Hippocampal formation (tissue), 2 donors: ENCODE measurements at regions not wholly inside any gene's neighbourhood (a gene's known extent, or its start where the extent isn't known, plus 50 kb on each side); places are given as distances from the start of the nearest gene placed in this dataset.
"Not testable (repeated sequence)": the region's sequence is repeated elsewhere in the genome, so short reads cannot be mapped to it uniquely, and the experiment has no call there.

Experiments used
- DNase-seq, 2 donors: peaks; one replicate each; lab custom pipeline; 2025; lab: John Stamatoyannopoulos, UW

- DNase-seq: no peak
Observed at GRCh38 chr4:75287738-75288517, 226.3 kb downstream of the RCHY1 start.

- DNase-seq: no peak
Observed at GRCh38 chr4:75285837-75286236, 228.4 kb downstream of the RCHY1 start.

DNA sequence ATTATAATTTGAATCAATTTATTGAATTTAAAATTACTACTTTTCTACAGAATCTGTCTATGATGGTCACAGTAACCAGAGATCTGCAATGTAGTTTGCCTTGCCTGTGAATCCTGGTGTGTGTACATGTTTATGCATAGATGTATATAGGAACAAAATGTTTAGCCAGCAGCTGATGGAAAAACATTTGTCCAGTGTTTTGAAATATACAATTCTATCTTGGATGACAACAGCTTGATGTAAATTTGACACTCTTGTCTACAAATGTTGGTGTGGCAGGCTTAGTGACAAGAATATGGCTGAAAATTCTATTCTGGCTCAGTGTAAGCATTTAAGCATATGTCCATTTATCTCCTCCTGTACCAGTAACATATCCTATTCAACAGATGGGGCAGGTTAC, 229.4 kb downstream of the RCHY1 start:
- no peak for DNase-seq

GRCh38 chr4:75280461-75280860, 233.7 kb downstream of the RCHY1 start:
- DNase-seq: not testable (repeated sequence)

DNA sequence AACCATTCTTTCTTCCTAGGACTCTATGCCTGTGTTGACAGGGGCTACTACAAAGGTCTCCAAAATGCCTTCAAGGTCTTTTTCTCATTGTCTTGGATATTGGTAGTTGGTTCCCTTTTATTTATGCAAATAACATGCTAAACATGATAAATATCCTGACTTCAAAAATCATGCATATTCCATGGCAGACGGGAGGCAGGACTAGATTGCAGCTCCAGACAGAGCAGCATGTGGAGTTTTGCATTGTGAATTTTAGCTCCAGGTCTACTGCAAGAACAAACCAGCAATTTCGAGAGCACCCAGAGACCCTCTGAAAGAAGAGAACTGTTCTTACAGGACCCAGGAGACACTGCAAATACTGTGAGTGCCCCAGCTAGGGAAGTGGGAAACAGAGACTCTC, 254.9 kb downstream of the RCHY1 start:
- DNase-seq: no peak

GRCh38 chr4:75255261-75255660, 258.9 kb downstream of the RCHY1 start:
- no peak for DNase-seq

DNA sequence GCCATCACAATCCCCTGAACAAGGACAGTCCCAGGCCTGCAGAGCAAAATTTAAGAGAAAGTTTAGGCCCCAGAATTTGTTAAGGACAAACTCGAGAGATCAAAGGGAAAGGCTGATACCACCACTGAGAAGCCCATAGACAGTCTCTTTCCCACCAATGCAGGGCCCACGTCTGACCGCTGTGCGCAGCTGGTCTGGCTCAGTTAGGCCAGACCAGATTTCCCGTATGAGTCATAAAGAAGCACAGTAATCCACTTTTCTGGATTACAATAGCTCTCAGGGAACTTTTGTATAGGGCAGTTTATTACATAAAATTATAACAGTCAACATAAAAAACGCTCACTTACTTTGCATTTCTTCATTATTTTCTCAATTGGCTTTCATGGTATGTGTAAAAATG, 259.5 kb downstream of the RCHY1 start:
- no peak for DNase-seq

GRCh38 chr4:75253094-75253493, 261.1 kb downstream of the RCHY1 start:
- DNase-seq: not testable (repeated sequence)

DNA sequence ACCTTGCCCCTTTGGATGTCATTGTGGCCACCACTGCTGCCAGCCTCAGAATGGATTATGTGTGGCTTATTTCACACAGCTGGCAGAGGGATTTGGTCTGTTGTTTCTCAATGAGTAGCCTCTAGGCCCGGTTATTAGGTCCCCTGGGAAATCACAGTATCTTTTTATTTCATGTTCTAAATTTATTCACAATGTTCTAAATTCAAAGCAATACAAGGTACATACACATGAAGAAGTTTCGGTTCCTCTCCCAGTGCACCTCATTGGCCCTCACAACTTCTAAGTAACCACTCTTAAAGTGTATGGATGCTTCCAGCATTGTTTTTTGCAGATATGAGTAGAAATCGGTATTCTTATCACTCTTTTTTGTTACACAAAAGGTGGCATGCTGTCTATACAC, 262.7 kb downstream of the RCHY1 start:
- DNase-seq: no peak

- no peak for DNase-seq
Observed at GRCh38 chr4:75249739-75250138, 264.5 kb downstream of the RCHY1 start.

GRCh38 chr4:75248770-75249407, 265.3 kb downstream of the RCHY1 start:
- DNase-seq: no peak

DNA sequence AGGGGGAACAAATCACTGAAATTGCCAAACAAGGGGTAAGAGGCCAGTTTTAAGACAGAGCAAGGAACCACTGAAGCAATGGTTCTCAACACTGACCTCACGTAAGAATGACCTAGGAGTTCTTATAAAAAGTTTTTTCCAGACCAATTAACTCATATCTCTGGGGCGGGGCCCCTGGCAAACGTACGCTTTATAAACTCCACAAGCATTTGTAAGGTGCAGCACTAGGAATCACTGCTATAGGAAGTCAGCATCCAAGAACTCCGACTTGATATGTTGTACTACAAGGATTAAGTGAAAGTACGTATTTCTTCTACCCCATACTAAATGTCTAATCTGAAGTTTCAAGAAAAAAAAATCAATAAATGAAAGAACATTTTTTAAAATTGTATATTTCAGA, 269.9 kb downstream of the RCHY1 start:
- DNase-seq: no peak

DNA sequence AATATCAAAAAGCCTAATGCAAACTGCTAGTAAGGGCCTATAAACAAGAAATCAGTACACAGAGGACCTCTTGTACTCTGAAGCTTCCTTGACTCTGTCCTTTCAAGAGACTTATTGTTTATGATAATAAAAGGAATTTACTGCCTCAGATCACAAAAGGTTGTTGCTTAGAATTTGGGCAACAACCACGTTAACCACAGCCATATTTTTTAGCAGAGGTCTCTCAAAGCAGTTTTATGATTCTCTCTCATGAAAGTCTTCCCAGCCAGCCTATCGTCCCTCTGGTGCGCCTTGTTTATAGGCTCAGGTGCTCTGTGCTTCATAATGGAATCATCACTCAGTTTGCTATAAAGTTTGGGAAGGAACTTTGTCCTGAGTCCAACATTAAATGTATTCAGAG, 270.6 kb downstream of the RCHY1 start:
- no peak for DNase-seq

GRCh38 chr4:75235359-75235951, 278.7 kb downstream of the RCHY1 start:
- no peak for DNase-seq

DNA sequence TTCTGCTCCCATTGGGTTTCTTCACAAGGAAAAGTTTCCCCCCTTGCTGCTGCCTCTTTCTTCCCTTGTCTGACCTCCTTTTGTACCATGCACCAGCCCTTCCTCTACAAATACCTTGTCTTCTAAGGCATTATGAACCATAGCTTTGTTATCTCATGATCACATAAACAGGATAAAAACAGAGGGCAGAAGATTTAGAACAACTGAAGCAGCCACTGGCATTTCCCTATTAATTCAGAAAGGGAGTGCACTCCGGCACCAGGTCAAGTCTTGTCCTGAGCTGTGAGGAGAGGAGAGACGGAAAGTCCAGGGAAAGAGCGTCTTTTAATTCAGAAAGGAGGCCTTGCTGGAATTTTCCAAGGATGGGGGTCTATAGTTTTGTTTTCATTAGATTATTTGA, 281.7 kb downstream of the RCHY1 start:
- DNase-seq: no peak

DNA sequence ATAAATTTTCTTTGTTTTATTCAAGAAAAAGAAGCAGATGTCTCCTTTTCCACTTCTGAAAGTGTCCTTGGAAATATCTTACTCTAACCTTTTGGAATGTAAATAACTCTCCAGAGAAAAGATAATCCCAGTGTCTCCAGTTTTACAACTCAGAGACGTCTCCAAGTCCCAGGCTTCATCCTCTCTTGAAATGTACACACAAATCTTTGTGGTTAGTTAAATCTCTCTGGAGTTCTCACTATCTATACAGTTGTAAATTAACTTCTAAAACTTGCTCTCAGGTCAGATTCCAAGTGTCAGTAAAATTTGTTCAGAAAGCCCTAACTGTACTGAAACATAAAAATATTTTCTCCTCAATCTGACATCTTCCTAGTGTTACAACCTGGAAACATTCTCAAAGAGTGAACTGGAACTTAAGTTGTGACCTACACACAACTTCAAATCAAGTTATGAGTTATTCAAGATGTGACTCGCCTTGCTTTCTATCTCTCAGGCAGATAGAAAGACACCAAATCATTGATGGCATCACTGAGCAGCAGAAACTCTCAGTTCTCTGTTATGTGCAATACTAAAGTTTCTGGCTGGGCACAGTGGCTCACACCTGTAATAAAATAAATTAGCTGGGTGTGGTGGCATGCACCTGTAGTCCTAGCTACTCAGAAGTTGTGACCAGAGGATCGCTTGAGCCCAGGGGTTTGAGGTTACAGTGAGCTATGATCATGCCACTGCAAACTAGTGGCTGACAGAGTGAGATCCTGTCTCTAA, 284.2 kb downstream of the RCHY1 start:
- DNase-seq: no peak

GRCh38 chr4:75213480-75213879, 280.6 kb downstream of the PARM1 start:
- DNase-seq: no peak

DNA sequence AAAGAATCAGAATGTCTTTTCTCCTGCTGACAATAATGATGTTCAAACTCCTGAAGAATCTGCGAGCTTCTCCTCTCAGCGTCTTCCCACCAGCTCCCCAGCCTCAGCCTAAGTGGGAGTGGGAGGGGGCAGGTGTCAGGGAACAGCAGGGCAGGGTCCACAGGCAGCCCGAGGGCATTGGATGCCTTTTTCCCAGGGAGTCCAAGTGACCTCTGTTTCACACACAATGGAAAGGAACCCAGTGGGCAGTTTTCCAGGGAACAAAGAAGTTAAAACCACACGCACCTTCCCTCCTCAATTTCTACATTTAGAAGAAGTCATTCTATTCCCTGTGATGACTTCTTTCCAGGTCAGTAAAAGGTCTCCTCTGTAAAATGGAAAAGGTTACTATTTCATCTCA, 278.5 kb downstream of the PARM1 start:
- no peak for DNase-seq

DNA sequence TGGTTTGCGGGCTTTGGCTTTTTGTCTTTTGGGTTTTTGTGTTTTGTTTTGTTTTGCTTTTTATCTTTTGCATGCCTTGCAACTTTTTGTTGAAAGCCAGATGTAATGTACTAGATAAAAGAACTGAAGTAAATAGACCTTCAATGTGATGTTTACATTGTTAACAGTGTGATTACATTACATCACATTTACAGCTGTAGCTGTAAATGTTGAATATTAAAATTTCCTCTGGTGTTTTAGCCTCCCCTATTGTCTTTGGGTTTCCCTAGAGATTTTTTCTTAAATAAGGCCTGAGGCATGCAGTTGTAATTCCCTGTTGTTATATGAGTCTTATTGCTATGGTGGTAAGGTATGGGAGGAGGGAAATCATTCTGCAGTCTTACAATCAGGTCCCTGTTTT, 275.0 kb downstream of the PARM1 start:
- DNase-seq: no peak

DNA sequence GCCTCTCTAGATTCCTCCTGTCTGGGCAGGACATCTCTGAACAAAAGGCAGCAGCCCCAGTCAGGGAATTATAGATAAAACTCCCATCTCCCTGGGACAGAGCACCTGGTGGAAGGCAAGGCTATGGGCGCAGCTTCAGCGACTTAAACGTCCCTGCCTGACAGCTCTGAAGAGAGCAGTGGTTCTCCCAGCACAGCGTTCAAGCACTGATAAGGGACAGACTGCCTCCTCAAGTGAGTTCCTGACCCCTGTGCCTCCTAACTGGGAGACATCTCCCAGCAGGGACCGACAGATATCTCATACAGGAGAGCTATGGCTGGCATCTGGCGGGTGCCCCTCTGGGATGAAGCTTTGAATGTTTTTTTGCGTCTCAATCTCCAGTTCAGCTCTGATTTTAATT, 262.2 kb downstream of the PARM1 start:
- no peak for DNase-seq

GRCh38 chr4:75194180-75194579, 261.3 kb downstream of the PARM1 start:
- DNase-seq: no peak

- not testable (repeated sequence) for DNase-seq
Observed at GRCh38 chr4:75192182-75192581, 259.3 kb downstream of the PARM1 start.
